Effector memory CD8-positive, alpha-beta T cell (primary cell): ENCODE measurements at regions not wholly inside any gene's neighbourhood (a gene's known extent, or its start where the extent isn't known, plus 50 kb on each side); places are given as distances from the start of the nearest gene placed in this dataset.
A peak's percentile ranks its signal among the peaks of the same experiment; 100 is the strongest.

ENCODE experiments used
- ATAC-seq: fragments of 150-1000 bp; cut with Tn5 transposase; replicated peaks from 2 replicates; pipeline ENCODE4 v1.10.0; 2021; ENCODE audit warnings: mild to moderate bottlenecking, moderate library complexity
- DNase-seq, 3 experiments: peaks; one replicate each; pipeline ENCODE4 v3.0.0; 2021
- H3K27ac Mint-ChIP-seq, 2 donors: one replicate each; pipeline ENCODE4 v1.8.0; 2022; ENCODE audit warnings: mild to moderate bottlenecking in 2 of 2, mixed read lengths in 2 of 2, moderate library complexity in 2 of 2
- H3K27me3 Mint-ChIP-seq, 2 donors: one replicate each; pipeline ENCODE4 v1.8.0; 2022; ENCODE audit warnings: mixed read lengths in 2 of 2
- H3K36me3 Mint-ChIP-seq: one replicate; pipeline ENCODE4 v1.8.0; 2022; ENCODE audit warnings: mild to moderate bottlenecking, moderate library complexity, mixed read lengths; ENCODE audit not compliant: insufficient read depth
- H3K4me1 Mint-ChIP-seq, 2 donors: one replicate each; pipeline ENCODE4 v1.8.0; 2022; ENCODE audit warnings: low read depth in 2 of 2, mixed read lengths in 2 of 2
- H3K4me3 Mint-ChIP-seq, 2 donors: one replicate each; pipeline ENCODE4 v1.8.0; 2022; ENCODE audit warnings: mild to moderate bottlenecking in 2 of 2, mixed read lengths in 2 of 2, moderate library complexity in 2 of 2
- H3K9me3 Mint-ChIP-seq, 2 donors: one replicate each; pipeline ENCODE4 v1.8.0; 2022; ENCODE audit warnings: mixed read lengths in 2 of 2

- Mint-ChIP-seq H3K4me3 (no peak overlapping the region), H3K36me3 (no peaks in the 10 kb centered on the region), H3K9me3 (no peaks in the 10 kb centered on the region), H3K27me3 (peaks cover 27 to 87% of the 10 kb centered on the region in 2 donors), H3K27ac (no peak overlapping the region), H3K4me1 (peaks cover 0 to 2% of the 10 kb centered on the region in 2 donors)
- DNase-seq (no peak), ATAC-seq (no peak)
These were observed 225.8 kb upstream of the COPS8 start for GRCh38 chr2:236859908-236860307.

- peaks cover 26 to 80% of the 10 kb centered on the region in 2 donors for H3K27me3 Mint-ChIP-seq
- no peak for ATAC-seq
These were observed 224.4 kb upstream of the COPS8 start for GRCh38 chr2:236861196-236861875.

GRCh38 chr2:236861944-236862343, 223.7 kb upstream of the COPS8 start:
- DNase-seq (no peak), ATAC-seq (no peak)
- Mint-ChIP-seq H3K36me3 (no peaks in the 10 kb centered on the region), H3K9me3 (no peaks in the 10 kb centered on the region), H3K4me3 (no peak overlapping the region), H3K27ac (no peak overlapping the region), H3K27me3 (peaks cover 26 to 79% of the 10 kb centered on the region in 2 donors), H3K4me1 (peaks cover 0 to 2% of the 10 kb centered on the region in 2 donors)

More at GRCh38 chr2:236861196-236861875, 224.4 kb upstream of the COPS8 start:
- Mint-ChIP-seq H3K36me3 (no peaks in the 10 kb centered on the region), H3K4me3 (no peak overlapping the region), H3K27ac (peak overlapping the region in 1 of 2 donors; percentile 15), H3K4me1 (peaks cover 0 to 2% of the 10 kb centered on the region in 2 donors), H3K9me3 (no peaks in the 10 kb centered on the region)
- DNase-seq, result no peak

GRCh38 chr2:236862526-236862925, 223.2 kb upstream of the COPS8 start:
- Mint-ChIP-seq H3K27ac (no peak overlapping the region), H3K4me3 (no peak overlapping the region), H3K9me3 (no peaks in the 10 kb centered on the region), H3K36me3 (no peaks in the 10 kb centered on the region), H3K4me1 (peaks cover 0 to 2% of the 10 kb centered on the region in 2 donors), H3K27me3 (peaks cover 26 to 79% of the 10 kb centered on the region in 2 donors)
- DNase-seq (no peak), ATAC-seq (no peak)

GRCh38 chr2:236862961-236863728, 222.5 kb upstream of the COPS8 start:
- no peaks in the 10 kb centered on the region for H3K36me3 Mint-ChIP-seq
- H3K4me1 Mint-ChIP-seq, result peaks cover 0 to 2% of the 10 kb centered on the region in 2 donors
- H3K4me3 Mint-ChIP-seq, result no peak overlapping the region
- no peak overlapping the region for H3K27ac Mint-ChIP-seq
- no peaks in the 10 kb centered on the region for H3K9me3 Mint-ChIP-seq
- ATAC-seq (no peak), DNase-seq (no peak)
- H3K27me3 Mint-ChIP-seq, result peaks cover 32 to 74% of the 10 kb centered on the region in 2 donors

GRCh38 chr2:236863729-236864126, 222.0 kb upstream of the COPS8 start:
- no peak overlapping the region for H3K4me3 Mint-ChIP-seq
- peaks cover 0 to 2% of the 10 kb centered on the region in 2 donors for H3K4me1 Mint-ChIP-seq
- ATAC-seq (no peak), DNase-seq (no peak)
- H3K27ac Mint-ChIP-seq, result no peak overlapping the region
- H3K9me3 Mint-ChIP-seq, result no peaks in the 10 kb centered on the region
- H3K27me3 Mint-ChIP-seq, result peaks cover 32 to 70% of the 10 kb centered on the region in 2 donors
- no peaks in the 10 kb centered on the region for H3K36me3 Mint-ChIP-seq

- ATAC-seq (no peak), DNase-seq (no peak)
- Mint-ChIP-seq H3K36me3 (no peaks in the 10 kb centered on the region), H3K27ac (no peak overlapping the region), H3K9me3 (no peaks in the 10 kb centered on the region), H3K27me3 (peaks cover 32 to 60% of the 10 kb centered on the region in 2 donors), H3K4me3 (no peak overlapping the region), H3K4me1 (peaks cover 0 to 2% of the 10 kb centered on the region in 2 donors)
These were observed 220.6 kb upstream of the COPS8 start for GRCh38 chr2:236865052-236865451.

GRCh38 chr2:236866542-236867340, 218.9 kb upstream of the COPS8 start:
- Mint-ChIP-seq H3K27me3 (peaks cover 26 to 49% of the 10 kb centered on the region in 2 donors), H3K9me3 (no peaks in the 10 kb centered on the region), H3K27ac (no peak overlapping the region), H3K36me3 (no peaks in the 10 kb centered on the region), H3K4me1 (peaks cover 6 to 9% of the 10 kb centered on the region in 2 donors), H3K4me3 (no peak overlapping the region)
- DNase-seq (no peak), ATAC-seq (no peak)

GRCh38 chr2:236867441-236868260, 218.0 kb upstream of the COPS8 start:
- Mint-ChIP-seq H3K27me3 (peaks cover 23 to 40% of the 10 kb centered on the region in 2 donors), H3K27ac (no peak overlapping the region)

GRCh38 chr2:236870370-236870769, 215.3 kb upstream of the COPS8 start:
- Mint-ChIP-seq H3K9me3 (no peaks in the 10 kb centered on the region), H3K27me3 (peaks cover 7 to 18% of the 10 kb centered on the region in 2 donors), H3K4me3 (no peak overlapping the region), H3K27ac (peak overlapping the region in 1 of 2 donors; percentile 36), H3K36me3 (no peaks in the 10 kb centered on the region), H3K4me1 (peaks cover 6 to 10% of the 10 kb centered on the region in 2 donors)
- no peak for ATAC-seq
- no peak for DNase-seq

More at GRCh38 chr2:236867441-236868260, 218.0 kb upstream of the COPS8 start:
- no peak for DNase-seq
- Mint-ChIP-seq H3K4me1 (peaks cover 6 to 10% of the 10 kb centered on the region in 2 donors), H3K4me3 (no peak overlapping the region), H3K9me3 (no peaks in the 10 kb centered on the region), H3K36me3 (no peaks in the 10 kb centered on the region)
- no peak for ATAC-seq

GRCh38 chr2:236871500-236872001, 214.1 kb upstream of the COPS8 start:
- DNase-seq, result no peak
- H3K4me3 Mint-ChIP-seq, result no peak overlapping the region
- H3K27me3 Mint-ChIP-seq, result peaks cover 5 to 20% of the 10 kb centered on the region in 2 donors
- H3K4me1 Mint-ChIP-seq, result peaks cover 6 to 10% of the 10 kb centered on the region in 2 donors
- H3K9me3 Mint-ChIP-seq, result no peaks in the 10 kb centered on the region
- no peak overlapping the region for H3K27ac Mint-ChIP-seq
- no peaks in the 10 kb centered on the region for H3K36me3 Mint-ChIP-seq
- ATAC-seq, result peak; percentile 90

DNA sequence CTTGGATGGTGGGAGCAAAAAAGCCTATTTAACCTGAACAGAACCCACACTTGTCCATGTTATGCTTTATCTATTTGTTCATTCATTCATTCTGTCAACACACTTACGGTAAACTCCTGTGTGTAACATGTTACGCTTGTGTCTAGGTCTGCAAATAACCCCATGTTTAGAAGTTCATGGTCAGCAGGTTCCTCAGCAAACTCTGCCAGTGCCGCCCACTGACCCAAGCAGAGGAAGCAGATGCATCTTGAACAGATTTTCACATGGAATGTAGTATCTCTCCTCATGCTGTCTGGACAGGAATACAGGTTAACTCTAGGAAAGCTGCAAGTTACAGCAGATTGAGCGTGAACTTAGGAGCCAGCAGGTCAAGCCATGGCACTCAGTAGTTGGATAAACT, 213.7 kb upstream of the COPS8 start:
- Mint-ChIP-seq H3K27ac (no peak overlapping the region), H3K36me3 (no peaks in the 10 kb centered on the region), H3K9me3 (no peaks in the 10 kb centered on the region), H3K4me3 (no peak overlapping the region), H3K4me1 (peaks cover 6 to 10% of the 10 kb centered on the region in 2 donors), H3K27me3 (peaks cover 5 to 16% of the 10 kb centered on the region in 2 donors)
- DNase-seq (no peak), ATAC-seq (no peak)
